ENCODE measurements at regions not wholly inside any gene's neighbourhood (a gene's known extent, or its start where the extent isn't known, plus 50 kb on each side); places are given as distances from the start of the nearest gene placed in this dataset.
"Not testable (repeated sequence)": the region's sequence is repeated elsewhere in the genome, so short reads cannot be mapped to it uniquely, and the experiment has no call there.

DNA sequence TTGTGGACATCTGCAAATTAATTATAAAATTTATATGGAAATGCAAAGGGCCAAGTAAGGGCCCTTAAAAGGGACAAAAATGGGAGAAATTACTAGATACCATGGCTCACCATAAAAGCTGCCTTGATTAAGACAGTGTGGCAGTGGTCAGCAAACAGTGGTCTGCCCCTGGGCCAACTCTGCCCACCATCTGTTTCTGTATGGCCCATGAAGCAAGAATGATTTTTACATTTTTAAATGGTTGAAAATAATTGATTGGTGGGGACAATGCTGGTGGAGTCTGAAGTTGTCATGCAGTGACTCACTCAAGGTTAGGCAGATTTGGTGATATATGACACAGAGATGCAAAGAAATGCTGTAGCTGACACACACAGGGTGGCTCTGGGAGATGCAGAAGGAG lies 295.6 kb downstream of the RTP5 start:
- H3K36me3 Mint-ChIP-seq (ENCODE audit: low read depth); H3K9me3 Mint-ChIP-seq; H3K4me3 Mint-ChIP-seq; H3K4me1 Mint-ChIP-seq; ATAC-seq (replicated peaks); H3K27ac Mint-ChIP-seq; H3K27me3 Mint-ChIP-seq: not testable (repeated sequence)

DNA sequence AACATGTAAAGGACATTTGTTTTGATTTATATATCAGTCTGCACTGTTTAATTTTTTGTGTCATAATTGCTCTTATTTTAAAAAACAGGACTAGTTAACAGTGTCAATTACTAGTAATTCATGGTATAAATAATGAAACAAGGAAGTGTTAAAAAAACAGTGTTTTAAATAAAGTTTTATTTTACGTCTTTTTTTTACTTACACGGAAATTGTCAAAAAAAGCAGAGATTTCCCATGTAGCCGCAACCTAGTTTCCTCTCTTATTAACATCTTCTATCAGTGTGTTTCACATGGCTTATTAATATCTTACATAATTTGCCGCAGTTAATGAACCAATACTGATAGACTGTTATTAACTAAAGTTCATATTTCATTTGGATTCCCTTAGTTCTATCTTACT lies 301.8 kb downstream of the RTP5 start:
- H3K4me3 Mint-ChIP-seq; H3K27me3 Mint-ChIP-seq; H3K9me3 Mint-ChIP-seq; H3K4me1 Mint-ChIP-seq; H3K27ac Mint-ChIP-seq; ATAC-seq (replicated peaks); H3K36me3 Mint-ChIP-seq (ENCODE audit: low read depth): not testable (repeated sequence)

All from activated T-helper 17 cell treated with anti-CD3 and anti-CD28 coated beads, Interleukin-2, amount 50 U/mL, for 72 hours (primary cell).